Activated naive CD8-positive, alpha-beta T cell treated with anti-CD3 and anti-CD28 coated beads, Interleukin-2, amount 10 ng/mL, durations not matched to agents 7 days and 5 days (primary cell): ENCODE measurements at regions not wholly inside any gene's neighbourhood (a gene's known extent, or its start where the extent isn't known, plus 50 kb on each side); places are given as distances from the start of the nearest gene placed in this dataset.

Experiments used
- ATAC-seq: fragments of 150-1000 bp; cut with Tn5 transposase; one replicate; pipeline ENCODE4 v1.10.0; 2021; ENCODE audit warnings: low read depth, moderate library complexity
- POLR2A ChIA-PET: fragments of 350-600 bp; sonication (Branson Sonifier 250); formaldehyde crosslinking; loops from one replicate; lab custom pipeline; 2021; ENCODE audit warnings: antibody characterized with exemption; lab: Charles Lee
- DNase-seq: peaks from one replicate; pipeline ENCODE4 v3.0.0; 2021
- H3K27ac Mint-ChIP-seq: one replicate; pipeline ENCODE4 v1.8.0; 2022; ENCODE audit warnings: mild to moderate bottlenecking, mixed read lengths
- H3K27me3 Mint-ChIP-seq: one replicate; pipeline ENCODE4 v1.8.0; 2022; ENCODE audit warnings: mild to moderate bottlenecking, moderate library complexity, mixed read lengths
- H3K36me3 Mint-ChIP-seq: one replicate; pipeline ENCODE4 v1.8.0; 2021; ENCODE audit warnings: mild to moderate bottlenecking, mixed read lengths
- H3K4me1 Mint-ChIP-seq: one replicate; pipeline ENCODE4 v1.8.0; 2021; ENCODE audit warnings: mixed read lengths
- H3K4me3 Mint-ChIP-seq: one replicate; pipeline ENCODE4 v1.8.0; 2022; ENCODE audit warnings: mild to moderate bottlenecking, moderate library complexity, mixed read lengths
- H3K9me3 Mint-ChIP-seq: one replicate; pipeline ENCODE4 v1.8.0; 2021; ENCODE audit warnings: mixed read lengths

- POLR2A ChIA-PET, result no interaction called here
- H3K4me3 Mint-ChIP-seq, result no peak overlapping the region
- no peak overlapping the region for H3K27ac Mint-ChIP-seq
Measured at GRCh38 chr2:156191527-156191926, 141.0 kb downstream of the NR4A2 start.

GRCh38 chr2:156190517-156190916, 142.0 kb downstream of the NR4A2 start:
- Mint-ChIP-seq H3K27ac (no peak overlapping the region), H3K4me3 (no peak overlapping the region), H3K4me1 (peaks cover 2% of the 10 kb centered on the region), H3K27me3 (no peaks in the 10 kb centered on the region), H3K36me3 (no peaks in the 10 kb centered on the region), H3K9me3 (no peaks in the 10 kb centered on the region)
- POLR2A ChIA-PET, result no interaction called here
- no peak for DNase-seq
- ATAC-seq, result no peak

More at GRCh38 chr2:156191527-156191926, 141.0 kb downstream of the NR4A2 start:
- H3K36me3 Mint-ChIP-seq, result no peaks in the 10 kb centered on the region
- H3K4me1 Mint-ChIP-seq, result peaks cover 2% of the 10 kb centered on the region
- no peaks in the 10 kb centered on the region for H3K9me3 Mint-ChIP-seq
- no peaks in the 10 kb centered on the region for H3K27me3 Mint-ChIP-seq
- no peak for DNase-seq
- ATAC-seq, result no peak

- DNase-seq (no peak), ATAC-seq (no peak)
- POLR2A ChIA-PET, result no interaction called here
- no peaks in the 10 kb centered on the region for H3K27me3 Mint-ChIP-seq
- no peak overlapping the region for H3K4me3 Mint-ChIP-seq
- H3K36me3 Mint-ChIP-seq, result no peaks in the 10 kb centered on the region
- H3K9me3 Mint-ChIP-seq, result no peaks in the 10 kb centered on the region
- H3K27ac Mint-ChIP-seq, result no peak overlapping the region
- peaks cover 2% of the 10 kb centered on the region for H3K4me1 Mint-ChIP-seq
Measured at GRCh38 chr2:156189584-156189983, 142.9 kb downstream of the NR4A2 start.

GRCh38 chr2:156189143-156189542, 143.4 kb downstream of the NR4A2 start:
- Mint-ChIP-seq H3K4me1 (peaks cover 2% of the 10 kb centered on the region), H3K4me3 (no peak overlapping the region), H3K36me3 (no peaks in the 10 kb centered on the region), H3K9me3 (no peaks in the 10 kb centered on the region), H3K27ac (no peak overlapping the region), H3K27me3 (no peaks in the 10 kb centered on the region)
- DNase-seq, result no peak
- POLR2A ChIA-PET, result no interaction called here
- ATAC-seq, result no peak

- Mint-ChIP-seq H3K9me3 (no peaks in the 10 kb centered on the region), H3K4me3 (no peak overlapping the region), H3K27me3 (peaks cover 7% of the 10 kb centered on the region), H3K27ac (no peak overlapping the region), H3K4me1 (no peaks in the 10 kb centered on the region), H3K36me3 (no peaks in the 10 kb centered on the region)
- POLR2A ChIA-PET, result no interaction called here
- no peak for ATAC-seq
- DNase-seq, result no peak
Measured at GRCh38 chr2:156182132-156182531, 150.4 kb downstream of the NR4A2 start.

GRCh38 chr2:156181208-156181607, 151.3 kb downstream of the NR4A2 start:
- Mint-ChIP-seq H3K27me3 (peaks cover 7% of the 10 kb centered on the region), H3K27ac (no peak overlapping the region), H3K36me3 (no peaks in the 10 kb centered on the region), H3K4me3 (no peak overlapping the region), H3K9me3 (no peaks in the 10 kb centered on the region), H3K4me1 (no peaks in the 10 kb centered on the region)
- POLR2A ChIA-PET, result no interaction called here
- DNase-seq (no peak), ATAC-seq (no peak)

GRCh38 chr2:156177654-156178053, 154.9 kb downstream of the NR4A2 start:
- no peak overlapping the region for H3K4me3 Mint-ChIP-seq
- H3K4me1 Mint-ChIP-seq, result no peaks in the 10 kb centered on the region
- no peak overlapping the region for H3K27ac Mint-ChIP-seq
- no peaks in the 10 kb centered on the region for H3K36me3 Mint-ChIP-seq
- no peaks in the 10 kb centered on the region for H3K9me3 Mint-ChIP-seq
- peaks cover 6% of the 10 kb centered on the region for H3K27me3 Mint-ChIP-seq
- no peak for DNase-seq
- no peak for ATAC-seq
- POLR2A ChIA-PET, result no interaction called here

GRCh38 chr2:156175946-156176345, 156.6 kb downstream of the NR4A2 start:
- Mint-ChIP-seq H3K4me1 (no peaks in the 10 kb centered on the region), H3K27ac (no peak overlapping the region), H3K9me3 (no peaks in the 10 kb centered on the region), H3K4me3 (no peak overlapping the region), H3K27me3 (peaks cover 3% of the 10 kb centered on the region), H3K36me3 (no peaks in the 10 kb centered on the region)
- ATAC-seq (no peak), DNase-seq (no peak)
- POLR2A ChIA-PET, result no interaction called here

GRCh38 chr2:156170929-156171328, 161.6 kb downstream of the NR4A2 start:
- Mint-ChIP-seq H3K36me3 (no peaks in the 10 kb centered on the region), H3K27ac (no peak overlapping the region), H3K9me3 (no peaks in the 10 kb centered on the region), H3K27me3 (peaks cover 6% of the 10 kb centered on the region), H3K4me1 (no peaks in the 10 kb centered on the region), H3K4me3 (no peak overlapping the region)
- ATAC-seq (no peak), DNase-seq (no peak)
- POLR2A ChIA-PET, result no interaction called here

- POLR2A ChIA-PET, result no interaction called here
- Mint-ChIP-seq H3K36me3 (no peaks in the 10 kb centered on the region), H3K27ac (no peak overlapping the region), H3K27me3 (peaks cover 10% of the 10 kb centered on the region), H3K4me1 (no peaks in the 10 kb centered on the region), H3K4me3 (no peak overlapping the region), H3K9me3 (no peaks in the 10 kb centered on the region)
- no peak for ATAC-seq
- DNase-seq, result no peak
Measured at GRCh38 chr2:156165742-156166141, 166.8 kb downstream of the NR4A2 start.

GRCh38 chr2:156164091-156164720, 168.3 kb downstream of the NR4A2 start:
- no peaks in the 10 kb centered on the region for H3K4me1 Mint-ChIP-seq
- no peaks in the 10 kb centered on the region for H3K9me3 Mint-ChIP-seq
- no peak overlapping the region for H3K27ac Mint-ChIP-seq
- H3K36me3 Mint-ChIP-seq, result no peaks in the 10 kb centered on the region
- ATAC-seq (no peak), DNase-seq (no peak)
- POLR2A ChIA-PET, result no interaction called here
- H3K27me3 Mint-ChIP-seq, result peaks cover 8% of the 10 kb centered on the region
- H3K4me3 Mint-ChIP-seq, result no peak overlapping the region

GRCh38 chr2:156158808-156159207, 173.7 kb downstream of the NR4A2 start:
- peaks cover 10% of the 10 kb centered on the region for H3K27me3 Mint-ChIP-seq
- no peaks in the 10 kb centered on the region for H3K9me3 Mint-ChIP-seq
- H3K4me3 Mint-ChIP-seq, result no peak overlapping the region
- DNase-seq (no peak), ATAC-seq (no peak)
- H3K36me3 Mint-ChIP-seq, result no peaks in the 10 kb centered on the region
- H3K27ac Mint-ChIP-seq, result no peak overlapping the region
- H3K4me1 Mint-ChIP-seq, result no peaks in the 10 kb centered on the region
- POLR2A ChIA-PET, result no interaction called here

GRCh38 chr2:156157670-156158069, 174.9 kb downstream of the NR4A2 start:
- Mint-ChIP-seq H3K4me3 (no peak overlapping the region), H3K27me3 (peaks cover 10% of the 10 kb centered on the region), H3K9me3 (no peaks in the 10 kb centered on the region), H3K36me3 (no peaks in the 10 kb centered on the region), H3K4me1 (no peaks in the 10 kb centered on the region), H3K27ac (no peak overlapping the region)
- DNase-seq (no peak), ATAC-seq (no peak)
- POLR2A ChIA-PET, result no interaction called here

- ATAC-seq (no peak), DNase-seq (no peak)
- Mint-ChIP-seq H3K4me1 (no peaks in the 10 kb centered on the region), H3K4me3 (no peak overlapping the region), H3K9me3 (no peaks in the 10 kb centered on the region), H3K27ac (no peak overlapping the region), H3K27me3 (peaks cover 8% of the 10 kb centered on the region), H3K36me3 (no peaks in the 10 kb centered on the region)
- POLR2A ChIA-PET, result no interaction called here
Measured at GRCh38 chr2:156156580-156156979, 175.9 kb downstream of the NR4A2 start.

GRCh38 chr2:156155319-156155718, 177.2 kb downstream of the NR4A2 start:
- H3K36me3 Mint-ChIP-seq, result no peaks in the 10 kb centered on the region
- peaks cover 4% of the 10 kb centered on the region for H3K27me3 Mint-ChIP-seq
- no peak for DNase-seq
- POLR2A ChIA-PET, result no interaction called here
- no peak overlapping the region for H3K4me3 Mint-ChIP-seq
- no peak for ATAC-seq
- no peaks in the 10 kb centered on the region for H3K4me1 Mint-ChIP-seq
- no peaks in the 10 kb centered on the region for H3K9me3 Mint-ChIP-seq
- no peak overlapping the region for H3K27ac Mint-ChIP-seq
